HepG2 (cell line): ENCODE measurements at regions not wholly inside any gene's neighbourhood (a gene's known extent, or its start where the extent isn't known, plus 50 kb on each side); places are given as distances from the start of the nearest gene placed in this dataset.

Experiments used
- ATAC-seq: fragments of 200-7000 bp; cut with Tn5 transposase; 3 replicates; pipeline ENCODE4 v1.9.1; 2020; ENCODE audit warnings: mild to moderate bottlenecking, moderate library complexity
- BruUV-seq: library from RNA; stranded (reverse); fragments of 400-500 nt; replicated peaks from 2 replicates; lab custom pipeline; 2021; lab: Mats Ljungman, UMichigan
- CTCF ChIA-PET: fragments of 300-600 bp; formaldehyde crosslinking; extraction: SDS; loops from one replicate; lab custom pipeline; 2021; ENCODE audit warnings: low total read pairs, inconsistent platforms, low intra/inter-chr PET ratio; lab: Yijun Ruan, JAX
- POLR2A ChIA-PET: fragments of 350-600 bp; sonication (Branson Sonifier 250); formaldehyde crosslinking; loops from one replicate; lab custom pipeline; 2020; ENCODE audit warnings: antibody characterized with exemption, inconsistent platforms; lab: Yijun Ruan, JAX
- DNase-seq: peaks from one replicate; pipeline ENCODE4 v3.0.0-alpha.2; 2015; ENCODE audit warnings: low spot score
- FAIRE-seq: peaks from 3 replicates; lab custom pipeline; 2011; peaks lifted over from hg19 to GRCh38; lab: Jason Lieb, UNC
- H2AFZ ChIP-seq: one replicate; pipeline ENCODE4 v1.6.1; 2011; ENCODE audit warnings: low read length, inconsistent platforms
- H3K27ac ChIP-seq: fragments of 300-600 bp; 3 replicates; pipeline ENCODE4 v1.8.0; 2011; ENCODE audit warnings: mixed run types, mild to moderate bottlenecking, mixed read lengths, low read length, inconsistent platforms; ENCODE audit not compliant: insufficient read depth; ENCODE audit errors: extremely low read length
- H3K27me3 ChIP-seq, 2 experiments: fragments of 200-600 bp in 1 of 2; 2 replicates in 1 of 2; 3 replicates in 1 of 2; pipeline versions ENCODE4 v1.6.0 to v1.8.0; 2011; ENCODE audit warnings: low read length in 2 of 2, mild to moderate bottlenecking in 2 of 2, moderate library complexity in 2 of 2, inconsistent platforms in 1 of 2; ENCODE audit not compliant: insufficient read depth in 2 of 2, control insufficient read depth in 1 of 2
- H3K36me3 ChIP-seq, 2 experiments: fragments of 200-600 bp in 1 of 2; replicated peaks in 1 of 2; 2 replicates in 1 of 2; 3 replicates in 1 of 2; pipeline versions ENCODE4 v1.5.1 to v1.8.0; 2011; ENCODE audit warnings: low read length in 2 of 2, inconsistent platforms in 1 of 2; ENCODE audit not compliant: insufficient read depth in 2 of 2, control insufficient read depth in 1 of 2
- H3K4me1 ChIP-seq: 2 replicates; pipeline ENCODE4 v1.5.1; 2012; ENCODE audit warnings: low read length, inconsistent platforms; ENCODE audit not compliant: insufficient read depth
- H3K4me2 ChIP-seq: 2 replicates; pipeline ENCODE4 v1.6.0; 2011; ENCODE audit warnings: low read depth, low read length, inconsistent platforms
- H3K4me3 ChIP-seq, 3 experiments: fragments of 200-600 bp in 1 of 3; sonication (generic), shearing (Covaris generic) in 1 of 3; replicated peaks in 1 of 3; 2 replicates each; pipeline ENCODE4 v1.5.1; 2011 to 2016; ENCODE audit warnings: low read length in 3 of 3, inconsistent platforms in 2 of 3, low read depth in 2 of 3, mild to moderate bottlenecking in 2 of 3, control low read depth in 1 of 3, mixed read lengths in 1 of 3; ENCODE audit not compliant: insufficient read depth in 1 of 3
- H3K79me2 ChIP-seq: one replicate; pipeline ENCODE4 v1.6.1; 2011; ENCODE audit warnings: low read length, inconsistent platforms; ENCODE audit not compliant: insufficient read depth
- H3K9ac ChIP-seq: 2 replicates; pipeline ENCODE4 v1.6.0; 2011; ENCODE audit warnings: mild to moderate bottlenecking, low read depth, low read length, inconsistent platforms; ENCODE audit not compliant: insufficient read depth
- H3K9me3 ChIP-seq: 2 replicates; pipeline ENCODE4 v1.5.1; 2012; ENCODE audit warnings: mild to moderate bottlenecking, low read length
- H4K20me1 ChIP-seq: 2 replicates; pipeline ENCODE4 v1.6.0; 2011; ENCODE audit warnings: inconsistent platforms, mild to moderate bottlenecking, low read length, moderate library complexity; ENCODE audit not compliant: insufficient read depth
- ATF7 ChIP-seq, 2 experiments: fragments of 450-650 bp in 1 of 2; sonication (generic) in 1 of 2; formaldehyde crosslinking in 1 of 2; IDR thresholded peaks; 2 replicates each; pipeline versions ENCODE4 v1.4.0 to v1.6.1; 2016 to 2020; ENCODE audit warnings: antibody characterized with exemption in 1 of 2, mild to moderate bottlenecking in 1 of 2, missing genetic modification reagents in 1 of 2
- ELF3 ChIP-seq: IDR thresholded peaks from 2 replicates; pipeline ENCODE4 v1.6.1; 2016; ENCODE audit warnings: missing genetic modification reagents, missing compliant biosample characterization
- PITX1 ChIP-seq: sonication (generic); formaldehyde crosslinking; IDR thresholded peaks from 2 replicates; pipeline ENCODE4 v1.5.1; 2020; ENCODE audit warnings: mild to moderate bottlenecking, missing genetic modification reagents
- SALL2 ChIP-seq: sonication (generic); formaldehyde crosslinking; IDR thresholded peaks from 2 replicates; pipeline ENCODE4 v1.8.1; 2023; ENCODE audit warnings: mild to moderate bottlenecking, missing genetic modification reagents, inconsistent platforms
- SMAD3 ChIP-seq: sonication (generic); formaldehyde crosslinking; IDR thresholded peaks from 2 replicates; pipeline ENCODE4 v1.4.0; 2020; ENCODE audit warnings: missing genetic modification reagents
- ZFAT ChIP-seq: sonication (generic); formaldehyde crosslinking; conservative IDR thresholded peaks from 2 replicates; pipeline ENCODE4 v1.8.1; 2023; ENCODE audit warnings: missing genetic modification reagents, inconsistent platforms
- ZNF180 ChIP-seq: sonication (generic); formaldehyde crosslinking; IDR thresholded peaks from 2 replicates; pipeline ENCODE4 v1.4.0; 2020; ENCODE audit warnings: low read depth, missing genetic modification reagents, borderline replicate concordance
- ZNF256 ChIP-seq: sonication (generic); formaldehyde crosslinking; conservative IDR thresholded peaks from 2 replicates; pipeline ENCODE4 v1.4.0; 2020; ENCODE audit warnings: missing genetic modification reagents
- ZNF44 ChIP-seq: sonication (generic); formaldehyde crosslinking; IDR thresholded peaks from 2 replicates; pipeline ENCODE4 v1.5.1; 2020; ENCODE audit warnings: mild to moderate bottlenecking, missing genetic modification reagents
- ZNF790 ChIP-seq: sonication (generic); formaldehyde crosslinking; IDR thresholded peaks from 2 replicates; pipeline ENCODE4 v1.8.0; 2022; ENCODE audit warnings: missing genetic modification reagents, mild to moderate bottlenecking, borderline replicate concordance
- WGBS: methylation state at CpG from one replicate; pipeline ENCODE4 v1.1.6; 2017; ENCODE audit warnings: low lambda C conversion rate; 5-methylcytosine and 5-hydroxymethylcytosine counted together
- in situ Hi-C: cut with HindIII; loops from 2 replicates; pipeline ENCODE4 v1.10.0; 2017; ENCODE audit warnings: low pct_unique_long_range_greater_than_20kb; ENCODE audit not compliant: extremely low pct_ligation_motif_present
- intact Hi-C: fragments of 100-400 bp; cut with micrococcal nuclease; formaldehyde crosslinking; loops from one replicate; pipeline ENCODE4 v1.10.0; 2022; ENCODE audit not compliant: unreplicated experiment
- TF ChIP-seq, protein P1 (sequence below): sonication (generic); formaldehyde crosslinking; IDR thresholded peaks from 2 replicates; pipeline ENCODE4 v1.9.0; 2021; ENCODE audit warnings: missing genetic modification reagents, borderline replicate concordance

DNA sequence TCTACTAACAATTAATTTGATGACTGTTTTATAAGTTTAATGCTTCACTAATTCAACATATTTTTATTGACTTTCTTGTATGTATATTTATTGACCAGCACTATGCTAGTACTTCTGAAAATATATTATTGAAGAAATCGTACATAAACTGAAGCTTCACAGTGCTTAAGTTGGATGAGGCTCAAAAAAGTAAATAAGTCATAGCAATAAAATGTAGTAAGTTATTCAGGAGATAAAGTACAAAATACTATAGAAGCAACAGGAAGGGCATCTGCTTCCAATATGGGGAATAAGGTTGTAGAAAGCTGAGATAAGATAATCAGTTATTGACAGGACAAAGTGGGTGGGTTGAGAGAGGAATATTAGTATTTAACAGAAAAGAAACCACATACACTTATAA is 944.9 kb upstream of the MIR17HG start (continued):
- TF ChIP-seq ZNF44: no peak
- TF ChIP-seq SMAD3 (CRISPR knock-in tag): no peak
- TF ChIP-seq PITX1 (CRISPR knock-in tag): no peak
- no peak for TF ChIP-seq ZNF790 (CRISPR knock-in tag)
- no peak for TF ChIP-seq ZFAT (CRISPR knock-in tag)
- TF ChIP-seq ELF3: no peak

DNA sequence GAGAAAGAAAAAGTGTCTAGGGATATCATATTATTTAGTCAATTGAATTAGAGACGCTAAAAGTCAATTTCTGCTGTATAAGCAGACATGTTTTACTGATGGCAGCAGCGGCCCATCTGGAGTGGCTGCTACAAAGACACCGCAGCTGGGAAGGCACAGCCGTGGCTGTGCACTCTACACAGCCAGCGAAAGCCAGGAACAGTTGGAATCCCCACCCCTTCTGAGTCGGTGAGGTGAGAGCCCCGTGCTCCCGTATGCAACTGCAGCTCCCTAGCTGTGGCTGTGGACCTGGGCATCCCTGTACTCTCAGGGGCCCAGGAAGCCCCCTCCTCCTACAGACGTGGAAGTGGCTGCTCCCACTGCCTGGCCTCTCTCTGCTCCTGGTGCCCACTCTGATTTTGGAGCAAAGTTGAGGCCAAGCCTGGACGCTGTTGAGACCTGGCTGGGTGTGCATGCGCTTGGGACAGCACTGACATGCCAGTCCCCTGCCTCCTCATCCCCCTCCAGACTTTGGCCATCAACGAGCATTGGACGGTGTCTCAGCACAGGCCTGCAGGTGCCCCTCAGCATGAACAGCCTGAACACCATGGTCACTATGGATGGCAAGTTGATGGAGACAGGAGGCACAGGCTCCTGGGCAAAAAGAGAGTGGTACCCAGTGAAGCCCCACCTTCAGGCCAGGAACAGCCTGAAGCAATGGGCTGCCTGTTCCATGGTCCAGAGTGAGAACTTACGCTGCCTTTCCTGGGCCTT is 944.0 kb upstream of the MIR17HG start:
- Histone ChIP-seq H3K79me2 (no peaks in the 10 kb centered on the region), H3K27me3 (no peaks in the 10 kb centered on the region; a peak in 1 of 5 replicates), H3K9me3 (peaks cover 63% of the 10 kb centered on the region), H2AFZ (no peak overlapping the region), H3K27ac (no peak overlapping the region), H3K4me2 (no peak overlapping the region), H3K36me3 (no peaks in the 10 kb centered on the region), H3K4me3 (no peak overlapping the region), H3K9ac (no peak overlapping the region), H4K20me1 (no peaks in the 10 kb centered on the region)
- CTCF ChIA-PET: no interaction called here
- no TSS peak for BruUV-seq
- FAIRE-seq (no peak), ATAC-seq (no peak), DNase-seq (no peak)
- in situ Hi-C loops: no loop called here
- intact Hi-C loops: no loop called here
- TF ChIP-seq, protein P1, sequence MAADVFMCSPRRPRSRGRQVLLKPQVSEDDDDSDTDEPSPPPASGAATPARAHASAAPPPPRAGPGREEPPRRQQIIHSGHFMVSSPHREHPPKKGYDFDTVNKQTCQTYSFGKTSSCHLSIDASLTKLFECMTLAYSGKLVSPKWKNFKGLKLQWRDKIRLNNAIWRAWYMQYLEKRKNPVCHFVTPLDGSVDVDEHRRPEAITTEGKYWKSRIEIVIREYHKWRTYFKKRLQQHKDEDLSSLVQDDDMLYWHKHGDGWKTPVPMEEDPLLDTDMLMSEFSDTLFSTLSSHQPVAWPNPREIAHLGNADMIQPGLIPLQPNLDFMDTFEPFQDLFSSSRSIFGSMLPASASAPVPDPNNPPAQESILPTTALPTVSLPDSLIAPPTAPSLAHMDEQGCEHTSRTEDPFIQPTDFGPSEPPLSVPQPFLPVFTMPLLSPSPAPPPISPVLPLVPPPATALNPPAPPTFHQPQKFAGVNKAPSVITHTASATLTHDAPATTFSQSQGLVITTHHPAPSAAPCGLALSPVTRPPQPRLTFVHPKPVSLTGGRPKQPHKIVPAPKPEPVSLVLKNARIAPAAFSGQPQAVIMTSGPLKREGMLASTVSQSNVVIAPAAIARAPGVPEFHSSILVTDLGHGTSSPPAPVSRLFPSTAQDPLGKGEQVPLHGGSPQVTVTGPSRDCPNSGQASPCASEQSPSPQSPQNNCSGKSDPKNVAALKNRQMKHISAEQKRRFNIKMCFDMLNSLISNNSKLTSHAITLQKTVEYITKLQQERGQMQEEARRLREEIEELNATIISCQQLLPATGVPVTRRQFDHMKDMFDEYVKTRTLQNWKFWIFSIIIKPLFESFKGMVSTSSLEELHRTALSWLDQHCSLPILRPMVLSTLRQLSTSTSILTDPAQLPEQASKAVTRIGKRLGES: no peak
- TF ChIP-seq ZNF256 (CRISPR knock-in tag) (no peak), SALL2 (CRISPR knock-in tag) (no peak), ATF7 (IDR thresholded peaks at IDR 0.05) (no peak), ATF7 (CRISPR knock-in tag; IDR thresholded peaks at IDR 0.05) (no peak), ZNF180 (CRISPR knock-in tag) (no peak)
- TF ChIP-seq, all 625 proteins: peak for 0
- 19% methylated on average over 3 of the region's 14 CpGs for WGBS
- no peaks in the 10 kb centered on the region for H3K4me1 ChIP-seq
- POLR2A ChIA-PET: no interaction called here
